SIG-M5 treated with dmso at 0.1 percent for 504 hours (cell line): ENCODE measurements at regions not wholly inside any gene's neighbourhood (a gene's known extent, or its start where the extent isn't known, plus 50 kb on each side); places are given as distances from the start of the nearest gene placed in this dataset.

Experiments
- DNase-seq: peaks from one replicate; lab custom pipeline; 2025; ENCODE audit not compliant: unreplicated experiment; lab: John Stamatoyannopoulos, UW

- no peak for DNase-seq
These were observed 70.0 kb upstream of the KCNJ15 start for GRCh38 chr21:38186661-38187270.

DNA sequence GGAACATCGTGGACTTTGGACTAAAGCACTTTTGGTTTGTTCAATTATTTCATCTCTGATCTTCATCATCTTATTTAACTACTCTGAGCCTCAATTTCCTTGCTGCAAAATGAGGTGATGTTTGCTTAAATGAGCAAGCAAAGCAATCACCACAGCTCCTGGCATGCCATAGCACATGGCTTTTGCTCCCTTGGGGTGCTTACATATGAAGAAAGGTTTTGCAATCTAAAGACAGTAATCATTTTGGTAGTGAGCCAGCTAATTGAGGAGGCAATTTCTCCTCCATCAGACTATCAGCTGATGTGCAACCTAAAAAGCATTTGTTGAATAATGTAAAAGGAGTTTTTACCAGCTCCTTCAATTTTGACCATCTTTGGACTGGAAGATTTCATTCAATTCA is 68.8 kb upstream of the KCNJ15 start:
- no peak for DNase-seq

DNA sequence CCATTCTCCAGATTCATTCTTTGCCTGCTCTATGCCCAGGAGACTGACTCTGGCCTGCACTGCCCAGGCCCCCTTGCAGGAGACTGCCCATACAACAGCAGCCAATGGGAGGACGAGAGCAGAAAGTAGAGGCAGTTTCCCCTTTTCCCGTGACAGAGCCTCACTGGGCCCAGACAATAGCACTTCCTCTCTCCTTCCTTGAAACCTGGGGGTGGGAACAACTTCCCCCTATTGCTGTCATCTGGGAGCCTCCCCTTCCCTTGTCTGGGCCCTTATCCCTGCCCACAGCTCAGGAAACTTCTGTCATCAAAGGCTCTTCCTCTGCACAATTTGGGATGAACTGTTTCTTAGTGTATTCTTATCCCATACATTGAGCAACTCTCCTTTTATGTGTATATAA is 60.8 kb upstream of the KCNJ15 start:
- DNase-seq = no peak

DNA sequence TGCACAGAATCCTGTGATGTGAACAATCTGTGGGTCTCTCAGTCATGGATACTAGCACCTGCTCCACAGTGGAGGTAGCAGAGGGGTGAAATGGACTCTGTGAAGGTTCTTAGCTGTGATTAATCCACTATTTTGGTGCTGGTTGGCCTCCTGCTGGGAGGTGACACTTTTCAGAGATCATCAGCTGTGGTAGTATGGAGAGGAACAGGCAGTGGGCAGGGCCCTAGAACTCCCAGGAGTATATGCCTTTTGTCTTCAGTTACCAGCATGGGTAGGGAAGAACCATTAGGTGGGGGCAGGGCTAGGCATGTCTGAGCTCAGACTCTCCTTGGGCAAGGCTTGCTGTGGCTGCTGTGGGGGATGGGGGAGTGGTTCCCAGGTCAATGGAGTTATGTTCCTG is 54.0 kb upstream of the KCNJ15 start:
- DNase-seq = no peak

GRCh38 chr21:38203229-38203628 is 53.6 kb upstream of the KCNJ15 start:
- DNase-seq = no peak

DNA sequence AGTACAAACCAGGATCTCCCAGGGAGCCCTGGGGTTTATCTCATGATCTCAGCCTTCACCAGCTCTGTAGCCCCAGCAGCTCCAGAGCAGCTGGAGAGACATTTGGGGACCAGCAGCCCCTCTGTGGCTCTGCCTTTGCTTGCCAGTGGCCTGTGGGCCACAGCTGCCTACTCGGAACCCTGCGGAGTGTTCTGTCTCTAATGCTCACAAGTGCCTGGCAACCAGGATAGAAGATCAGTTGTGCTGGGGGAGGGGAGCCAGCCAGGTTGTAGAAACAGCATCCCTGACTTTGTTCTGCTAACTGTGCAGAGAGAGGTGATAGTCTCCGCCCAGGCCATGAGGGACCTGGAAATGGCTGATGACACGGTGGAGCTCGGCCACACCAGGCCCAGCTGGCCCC is 50.9 kb upstream of the KCNJ15 start:
- no peak for DNase-seq

- DNase-seq = no peak
These were observed 50.1 kb upstream of the KCNJ15 start for GRCh38 chr21:38206646-38207045.
